GM23338 (cell line): ENCODE measurements at regions not wholly inside any gene's neighbourhood (a gene's known extent, or its start where the extent isn't known, plus 50 kb on each side); places are given as distances from the start of the nearest gene placed in this dataset.

ENCODE experiments used
- ATAC-seq: fragments of 200-7000 bp; cut with Tn5 transposase; 3 replicates; pipeline ENCODE4 v1.9.1; 2020
- DNase-seq: peaks from one replicate; pipeline ENCODE4 v3.0.0-alpha.2; 2015; ENCODE audit warnings: low spot score
- H2AFZ ChIP-seq: fragments of 200-600 bp; sonication (generic); 2 replicates; pipeline ENCODE4 v1.8.0; 2016; ENCODE audit warnings: antibody characterized with exemption, mild to moderate bottlenecking, moderate library complexity
- H3F3A ChIP-seq: fragments of 200-600 bp; sonication (generic); replicated peaks from 2 replicates; pipeline ENCODE4 v1.8.0; 2017; ENCODE audit warnings: antibody characterized with exemption, mixed run types, low read depth
- H3K27ac ChIP-seq: fragments of 200-600 bp; sonication (generic); 2 replicates; pipeline ENCODE4 v1.6.1; 2016; ENCODE audit warnings: low read depth
- H3K27me3 ChIP-seq: fragments of 200-600 bp; sonication (generic); 2 replicates; pipeline ENCODE4 v1.8.0; 2016; ENCODE audit warnings: mild to moderate bottlenecking, mixed run types, moderate library complexity; ENCODE audit not compliant: insufficient read depth
- H3K36me3 ChIP-seq: fragments of 200-600 bp; sonication (generic); 2 replicates; pipeline ENCODE4 v1.8.0; 2016; ENCODE audit warnings: mild to moderate bottlenecking; ENCODE audit not compliant: insufficient read depth
- H3K4me1 ChIP-seq: fragments of 200-600 bp; sonication (generic); 2 replicates; pipeline ENCODE4 v1.8.0; 2016; ENCODE audit warnings: mild to moderate bottlenecking, moderate library complexity; ENCODE audit not compliant: insufficient read depth
- H3K4me2 ChIP-seq: fragments of 200-600 bp; sonication (generic); 2 replicates; pipeline ENCODE4 v1.7.1; 2017; ENCODE audit warnings: mixed run types
- H3K4me3 ChIP-seq: fragments of 200-600 bp; sonication (generic); 2 replicates; pipeline ENCODE4 v1.6.1; 2016; ENCODE audit warnings: mixed run types
- H3K79me2 ChIP-seq: fragments of 200-600 bp; sonication (generic); replicated peaks from 2 replicates; pipeline ENCODE4 v1.8.0; 2017; ENCODE audit warnings: mild to moderate bottlenecking; ENCODE audit not compliant: insufficient read depth
- H3K9me2 ChIP-seq: fragments of 200-600 bp; sonication (generic); 2 replicates; pipeline ENCODE4 v1.8.0; 2017; ENCODE audit not compliant: insufficient read depth
- H4K20me1 ChIP-seq: fragments of 200-600 bp; sonication (generic); replicated peaks from 2 replicates; pipeline ENCODE4 v1.8.0; 2017; ENCODE audit warnings: mild to moderate bottlenecking; ENCODE audit not compliant: insufficient read depth
- H3K27ac Mint-ChIP-seq: 2 replicates; pipeline ENCODE4 v1.8.0; 2020; ENCODE audit warnings: inconsistent platforms, mild to moderate bottlenecking, moderate library complexity, mixed read lengths
- H3K27me3 Mint-ChIP-seq: 3 replicates; pipeline ENCODE4 v1.8.0; 2022; ENCODE audit warnings: low read depth, mild to moderate bottlenecking, moderate library complexity, mixed read lengths, inconsistent platforms; ENCODE audit not compliant: insufficient read depth, poor library complexity
- H3K36me3 Mint-ChIP-seq: 3 replicates; pipeline ENCODE4 v1.8.0; 2021; ENCODE audit warnings: low read depth, mild to moderate bottlenecking, inconsistent platforms, moderate library complexity, mixed read lengths
- H3K4me1 Mint-ChIP-seq: 3 replicates; pipeline ENCODE4 v1.8.0; 2020; ENCODE audit warnings: mild to moderate bottlenecking, inconsistent platforms, mixed read lengths
- H3K4me3 Mint-ChIP-seq: 3 replicates; pipeline ENCODE4 v1.8.0; 2021; ENCODE audit warnings: moderate library complexity, mild to moderate bottlenecking, inconsistent platforms, mixed read lengths
- H3K9me3 Mint-ChIP-seq: 3 replicates; pipeline ENCODE4 v1.8.0; 2020; ENCODE audit warnings: moderate library complexity, mild to moderate bottlenecking, inconsistent platforms, mixed read lengths
- CREB1 ChIP-seq: fragments of 250-450 bp; sonication (Bioruptor Pico); IDR thresholded peaks from 2 replicates; pipeline ENCODE4 v1.5.0; 2020; ENCODE audit warnings: low read depth, mild to moderate bottlenecking, moderate library complexity
- CTCF ChIP-seq, 2 experiments: fragments of 200-600 bp in 1 of 2; sonication (generic) in 1 of 2; conservative IDR thresholded peaks; 2 replicates each; pipeline versions ENCODE4 v1.5.1 to v1.6.1; 2016 to 2017; ENCODE audit warnings: antibody characterized with exemption in 2 of 2, low read depth in 2 of 2, mild to moderate bottlenecking in 2 of 2, moderate library complexity in 1 of 2
- ETS1 ChIP-seq: IDR thresholded peaks from 2 replicates; pipeline ENCODE4 v1.6.1; 2016; ENCODE audit warnings: antibody characterized with exemption
- EZH2 ChIP-seq: fragments of 200-600 bp; sonication (generic); IDR thresholded peaks from one replicate; pipeline ENCODE4 v1.8.0; 2017; ENCODE audit warnings: antibody characterized with exemption, mild to moderate bottlenecking, low read depth; ENCODE audit not compliant: unreplicated experiment
- EZH2phosphoT487 ChIP-seq: fragments of 200-600 bp; sonication (generic); IDR thresholded peaks from one replicate; pipeline ENCODE4 v1.8.1; 2018; ENCODE audit warnings: antibody characterized with exemption; ENCODE audit not compliant: unreplicated experiment
- JUNB ChIP-seq: IDR thresholded peaks from one replicate; pipeline ENCODE4 v1.6.1; 2016; ENCODE audit warnings: antibody characterized with exemption; ENCODE audit not compliant: unreplicated experiment
- POLR2AphosphoS5 ChIP-seq: IDR thresholded peaks from 2 replicates; pipeline ENCODE4 v1.6.1; 2016; ENCODE audit warnings: antibody characterized with exemption, low read depth
- STAT1 ChIP-seq: IDR thresholded peaks from one replicate; pipeline ENCODE4 v1.6.1; 2016; ENCODE audit warnings: antibody characterized with exemption; ENCODE audit not compliant: unreplicated experiment
- ZNF114 ChIP-seq: fragments of 250-450 bp; sonication (Bioruptor Pico); IDR thresholded peaks from 2 replicates; pipeline ENCODE4 v1.5.0; 2020; ENCODE audit warnings: mild to moderate bottlenecking, moderate library complexity
- ZNF462 ChIP-seq: fragments of 250-450 bp; sonication (Bioruptor Pico); IDR thresholded peaks from 2 replicates; pipeline ENCODE4 v1.5.0; 2020; ENCODE audit warnings: mild to moderate bottlenecking, moderate library complexity

- peak overlapping the region; percentile 98 for H2AFZ ChIP-seq
- no peaks in the 10 kb centered on the region for H3K9me3 Mint-ChIP-seq
- H3K27me3 ChIP-seq, result no peaks in the 10 kb centered on the region
- no peak overlapping the region for H3K4me2 ChIP-seq
- no peak overlapping the region for H3K27ac ChIP-seq
- no peak overlapping the region for H3K27ac Mint-ChIP-seq
- no peaks in the 10 kb centered on the region for H3K36me3 ChIP-seq
- H3K4me1 ChIP-seq, result no peaks in the 10 kb centered on the region
- peaks cover 7% of the 10 kb centered on the region for H3K4me1 Mint-ChIP-seq
- H4K20me1 ChIP-seq, result no peaks in the 10 kb centered on the region
- peak; percentile 58 for DNase-seq
- H3K4me3 ChIP-seq, result no peak overlapping the region
- peak; percentile 97 for ATAC-seq
- no peaks in the 10 kb centered on the region for H3K79me2 ChIP-seq
- no peaks in the 10 kb centered on the region for H3F3A ChIP-seq
- H3K36me3 Mint-ChIP-seq, result no peaks in the 10 kb centered on the region
- H3K9me2 ChIP-seq, result 0 out of 2 replicates have a peak, but pooled peaks cover under 1% of the 10 kb centered on the region
- peaks cover 4% of the 10 kb centered on the region for H3K27me3 Mint-ChIP-seq
- TF ChIP-seq ZNF114 (CRISPR knock-in tag), result no peak
- TF ChIP-seq CTCF (conservative IDR thresholded peaks at IDR 0.05; ENCODE audit: low read depth in 2 of 2), result 0 out of 4 replicates have a peak, but pooled peaks of 1 of the 2 experiments have one; percentile 2
- TF ChIP-seq CREB1, result no peak
- TF ChIP-seq JUNB, result no peak
- TF ChIP-seq STAT1, result no peak
- H3K4me3 Mint-ChIP-seq, result no peak overlapping the region
These were observed 175.6 kb upstream of the ATP10A start for GRCh38 chr15:26038693-26039092.

- no peaks in the 10 kb centered on the region for H4K20me1 ChIP-seq
- Mint-ChIP-seq H3K27me3 (peaks cover 4% of the 10 kb centered on the region), H3K36me3 (no peaks in the 10 kb centered on the region), H3K4me1 (peaks cover 4% of the 10 kb centered on the region; the same call in 2 of the 3 replicates), H3K9me3 (no peaks in the 10 kb centered on the region), H3K27ac (no peak overlapping the region), H3K4me3 (no peak overlapping the region)
- H3F3A ChIP-seq, result no peaks in the 10 kb centered on the region
- no peaks in the 10 kb centered on the region for H3K27me3 ChIP-seq
- H3K4me3 ChIP-seq, result no peak overlapping the region
- no peaks in the 10 kb centered on the region for H3K36me3 ChIP-seq
- no peak overlapping the region for H3K27ac ChIP-seq
- H2AFZ ChIP-seq, result no peak overlapping the region
- ATAC-seq (no peak), DNase-seq (no peak)
- H3K4me1 ChIP-seq, result no peaks in the 10 kb centered on the region
- H3K79me2 ChIP-seq, result no peaks in the 10 kb centered on the region
- no peaks in the 10 kb centered on the region for H3K9me2 ChIP-seq
- no peak overlapping the region for H3K4me2 ChIP-seq
- TF ChIP-seq ZNF462 (CRISPR knock-in tag), result no peak
- TF ChIP-seq STAT1, result no peak
- no peak for TF ChIP-seq POLR2AphosphoS5
- TF ChIP-seq EZH2phosphoT487, result no peak
- no peak for TF ChIP-seq ZNF114 (CRISPR knock-in tag)
- no peak for TF ChIP-seq CREB1
- TF ChIP-seq ETS1, result no peak
- no peak for TF ChIP-seq EZH2
- no peak for TF ChIP-seq JUNB
- TF ChIP-seq CTCF (conservative IDR thresholded peaks at IDR 0.05; ENCODE audit: low read depth in 2 of 2), result no peak
These were observed 174.2 kb upstream of the ATP10A start for GRCh38 chr15:26037369-26037768.
